ENCODE measurements at regions not wholly inside any gene's neighbourhood (a gene's known extent, or its start where the extent isn't known, plus 50 kb on each side); places are given as distances from the start of the nearest gene placed in this dataset.

- WGBS, 5 donors = 77 to 94% (median 85%) methylated on average over 1 of the region's 1 CpG
- Histone ChIP-seq H3K4me3 (no peak overlapping the region), H3K27ac (no peak overlapping the region), H3K4me1 (no peaks in the 10 kb centered on the region), H3K9me3 (no peaks in the 10 kb centered on the region), H3K27me3 (peaks cover 0 to 38% (median 0%) of the 10 kb centered on the region in 3 donors), H3K36me3 (no peaks in the 10 kb centered on the region)
- intact Hi-C loops (cut with DNase I; ENCODE audit: low total_unique reads) = no loop called here
- no peak for DNase-seq
- no peak for TF ChIP-seq POLR2A (IDR thresholded peaks at IDR 0.05)
- TF ChIP-seq EP300 (IDR thresholded peaks at IDR 0.05) = no peak
These were observed 190.6 kb downstream of the DHX35 start for GRCh38 chr20:39152742-39153141.

GRCh38 chr20:39152126-39152525, 190.0 kb downstream of the DHX35 start:
- Histone ChIP-seq H3K4me1 (no peaks in the 10 kb centered on the region), H3K9me3 (no peaks in the 10 kb centered on the region), H3K4me3 (no peak overlapping the region), H3K36me3 (no peaks in the 10 kb centered on the region), H3K27me3 (peaks cover 0 to 31% (median 0%) of the 10 kb centered on the region in 3 donors), H3K27ac (no peak overlapping the region)
- 15 to 31% (median 17%) methylated on average over 4 of the region's 4 CpGs for WGBS, 5 donors
- DNase-seq = peak in 1 of 2 donors; percentile 37
- intact Hi-C loops (cut with DNase I; ENCODE audit: low total_unique reads) = no loop called here
- TF ChIP-seq, protein P1, sequence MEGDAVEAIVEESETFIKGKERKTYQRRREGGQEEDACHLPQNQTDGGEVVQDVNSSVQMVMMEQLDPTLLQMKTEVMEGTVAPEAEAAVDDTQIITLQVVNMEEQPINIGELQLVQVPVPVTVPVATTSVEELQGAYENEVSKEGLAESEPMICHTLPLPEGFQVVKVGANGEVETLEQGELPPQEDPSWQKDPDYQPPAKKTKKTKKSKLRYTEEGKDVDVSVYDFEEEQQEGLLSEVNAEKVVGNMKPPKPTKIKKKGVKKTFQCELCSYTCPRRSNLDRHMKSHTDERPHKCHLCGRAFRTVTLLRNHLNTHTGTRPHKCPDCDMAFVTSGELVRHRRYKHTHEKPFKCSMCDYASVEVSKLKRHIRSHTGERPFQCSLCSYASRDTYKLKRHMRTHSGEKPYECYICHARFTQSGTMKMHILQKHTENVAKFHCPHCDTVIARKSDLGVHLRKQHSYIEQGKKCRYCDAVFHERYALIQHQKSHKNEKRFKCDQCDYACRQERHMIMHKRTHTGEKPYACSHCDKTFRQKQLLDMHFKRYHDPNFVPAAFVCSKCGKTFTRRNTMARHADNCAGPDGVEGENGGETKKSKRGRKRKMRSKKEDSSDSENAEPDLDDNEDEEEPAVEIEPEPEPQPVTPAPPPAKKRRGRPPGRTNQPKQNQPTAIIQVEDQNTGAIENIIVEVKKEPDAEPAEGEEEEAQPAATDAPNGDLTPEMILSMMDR (IDR thresholded peaks at IDR 0.05) = no peak
- TF ChIP-seq POLR2A (IDR thresholded peaks at IDR 0.05) (no peak), EP300 (IDR thresholded peaks at IDR 0.05) (no peak), POLR2AphosphoS5 (IDR thresholded peaks at IDR 0.05) (no peak)

DNA sequence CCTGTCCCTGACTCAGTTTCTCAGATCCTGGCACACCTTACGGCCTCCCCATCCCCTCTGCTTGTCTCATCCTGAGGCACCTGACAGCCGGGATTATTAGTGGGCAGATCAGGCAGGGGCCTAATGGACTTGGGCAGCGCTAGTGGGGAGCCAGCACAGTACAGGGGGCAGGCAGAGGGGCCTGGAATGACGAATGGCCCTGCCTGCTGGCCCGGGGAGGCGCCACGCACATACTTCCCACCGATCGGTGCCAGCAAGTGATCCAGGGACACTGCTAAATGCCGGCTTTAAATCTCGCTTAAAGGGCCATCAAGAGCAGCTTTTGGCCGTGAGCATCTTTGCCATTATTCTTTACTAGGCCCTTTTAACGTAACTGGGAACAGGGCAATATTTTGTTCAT, 188.4 kb downstream of the DHX35 start:
- 75 to 87% (median 79%) methylated on average over 13 of the region's 13 CpGs for WGBS, 5 donors

GRCh38 chr20:39146394-39146793, 184.2 kb downstream of the DHX35 start:
- DNase-seq = no peak
- no peak overlapping the region for H3K27ac ChIP-seq
- H3K36me3 ChIP-seq = no peaks in the 10 kb centered on the region
- H3K27me3 ChIP-seq = peaks cover 0 to 20% (median 2%) of the 10 kb centered on the region in 3 donors
- no peaks in the 10 kb centered on the region for H3K4me1 ChIP-seq
- TF ChIP-seq EP300 (IDR thresholded peaks at IDR 0.05) (no peak), POLR2AphosphoS5 (IDR thresholded peaks at IDR 0.05) (no peak), POLR2A (IDR thresholded peaks at IDR 0.05) (no peak)
- TF ChIP-seq, protein P1 (IDR thresholded peaks at IDR 0.05) = no peak
- intact Hi-C loops (cut with DNase I; ENCODE audit: low total_unique reads) = no loop called here
- WGBS, 5 donors = 42 to 53% (median 48%) methylated on average over 2 of the region's 2 CpGs
- peaks cover 0 to 6% (median 0%) of the 10 kb centered on the region in 4 donors for H3K9me3 ChIP-seq
- H3K4me3 ChIP-seq = no peak overlapping the region

More for the DNA sequence above, 188.4 kb downstream of the DHX35 start:
- Histone ChIP-seq H3K27ac (no peak overlapping the region), H3K27me3 (peaks cover 0 to 15% (median 0%) of the 10 kb centered on the region in 3 donors), H3K36me3 (no peaks in the 10 kb centered on the region), H3K4me3 (no peak overlapping the region), H3K4me1 (no peaks in the 10 kb centered on the region), H3K9me3 (no peaks in the 10 kb centered on the region)
- intact Hi-C loops (cut with DNase I; ENCODE audit: low total_unique reads) = no loop called here
- DNase-seq = no peak
- TF ChIP-seq POLR2A (IDR thresholded peaks at IDR 0.05) (no peak), EP300 (IDR thresholded peaks at IDR 0.05) (no peak), POLR2AphosphoS5 (IDR thresholded peaks at IDR 0.05) (no peak)
- TF ChIP-seq, protein P1 (IDR thresholded peaks at IDR 0.05) = no peak

GRCh38 chr20:39145921-39146320, 183.8 kb downstream of the DHX35 start:
- intact Hi-C loops (cut with DNase I; ENCODE audit: low total_unique reads) = no loop called here
- no peak for DNase-seq
- no peak overlapping the region for H3K27ac ChIP-seq
- H3K9me3 ChIP-seq = peaks cover 0 to 6% (median 0%) of the 10 kb centered on the region in 4 donors
- H3K4me1 ChIP-seq = no peaks in the 10 kb centered on the region
- peaks cover 0 to 21% (median 4%) of the 10 kb centered on the region in 3 donors for H3K27me3 ChIP-seq
- no peaks in the 10 kb centered on the region for H3K36me3 ChIP-seq
- TF ChIP-seq POLR2AphosphoS5 (IDR thresholded peaks at IDR 0.05) (no peak), EP300 (IDR thresholded peaks at IDR 0.05) (no peak), POLR2A (IDR thresholded peaks at IDR 0.05) (no peak)
- TF ChIP-seq, protein P1 (IDR thresholded peaks at IDR 0.05) = no peak
- WGBS, 5 donors = 62 to 77% (median 74%) methylated on average over 2 of the region's 2 CpGs
- H3K4me3 ChIP-seq = no peak overlapping the region

Measured in stomach (tissue), 8 donors.